CD8-positive, alpha-beta memory T cell (primary cell): ENCODE measurements at regions not wholly inside any gene's neighbourhood (a gene's known extent, or its start where the extent isn't known, plus 50 kb on each side); places are given as distances from the start of the nearest gene placed in this dataset.

Experiments used
- CTCF ChIA-PET: fragments of 350-600 bp; sonication (Branson Sonifier 250); formaldehyde crosslinking; loops from one replicate; lab custom pipeline; 2021; ENCODE audit warnings: antibody characterized with exemption; lab: Charles Lee
- POLR2A ChIA-PET: fragments of 350-600 bp; sonication (Branson Sonifier 250); formaldehyde crosslinking; loops from one replicate; lab custom pipeline; 2021; ENCODE audit warnings: antibody characterized with exemption; lab: Charles Lee
- DNase-seq, 5 donors: peaks; one replicate each; pipeline versions ENCODE4 v3.0.0 to v3.0.0-alpha.2; 2020 to 2022; ENCODE audit warnings: mixed read lengths in 1 of 5
- H3K27ac ChIP-seq: one replicate; pipeline ENCODE4 v1.7.0; 2013; ENCODE audit warnings: low read depth, mild to moderate bottlenecking, low read length, moderate library complexity
- H3K27me3 ChIP-seq: 2 replicates; pipeline ENCODE4 v1.7.0; 2013; ENCODE audit warnings: low read length, mild to moderate bottlenecking; ENCODE audit not compliant: insufficient read depth, poor library complexity, severe bottlenecking
- H3K36me3 ChIP-seq: 2 replicates; pipeline ENCODE4 v1.7.0; 2013; ENCODE audit warnings: mild to moderate bottlenecking, low read length, moderate library complexity; ENCODE audit not compliant: insufficient read depth
- H3K4me1 ChIP-seq: 2 replicates; pipeline ENCODE4 v1.7.0; 2013; ENCODE audit warnings: mild to moderate bottlenecking, low read length, moderate library complexity; ENCODE audit not compliant: insufficient read depth
- H3K4me3 ChIP-seq: 2 replicates; pipeline ENCODE4 v1.7.0; 2013; ENCODE audit warnings: mild to moderate bottlenecking, low read length
- H3K9me3 ChIP-seq: 2 replicates; pipeline ENCODE4 v1.7.0; 2013; ENCODE audit warnings: mild to moderate bottlenecking, low read length
- H3K27ac Mint-ChIP-seq, 8 donors: one replicate each; pipeline ENCODE4 v1.8.0; 2020 to 2021; ENCODE audit warnings: mixed read lengths in 8 of 8, mild to moderate bottlenecking in 6 of 8, inconsistent platforms in 3 of 8, moderate library complexity in 3 of 8
- H3K27me3 Mint-ChIP-seq, 2 donors: one replicate each; pipeline ENCODE4 v1.8.0; 2020 to 2021; ENCODE audit warnings: mixed read lengths in 2 of 2, mild to moderate bottlenecking in 1 of 2, moderate library complexity in 1 of 2
- H3K36me3 Mint-ChIP-seq, 3 donors: one replicate each; pipeline ENCODE4 v1.8.0; 2020 to 2021; ENCODE audit warnings: mixed read lengths in 3 of 3, inconsistent platforms in 1 of 3, mild to moderate bottlenecking in 1 of 3
- H3K4me1 Mint-ChIP-seq, 3 donors: one replicate each; pipeline ENCODE4 v1.8.0; 2020 to 2021; ENCODE audit warnings: mixed read lengths in 3 of 3, inconsistent platforms in 1 of 3, mild to moderate bottlenecking in 1 of 3
- H3K4me3 Mint-ChIP-seq, 7 donors: one replicate each; pipeline ENCODE4 v1.8.0; 2020 to 2021; ENCODE audit warnings: mixed read lengths in 7 of 7, mild to moderate bottlenecking in 6 of 7, moderate library complexity in 4 of 7, inconsistent platforms in 2 of 7
- H3K9me3 Mint-ChIP-seq, 5 donors: one replicate each; pipeline ENCODE4 v1.8.0; 2020 to 2022; ENCODE audit warnings: mixed read lengths in 5 of 5, mild to moderate bottlenecking in 3 of 5, moderate library complexity in 2 of 5, inconsistent platforms in 1 of 5

DNA sequence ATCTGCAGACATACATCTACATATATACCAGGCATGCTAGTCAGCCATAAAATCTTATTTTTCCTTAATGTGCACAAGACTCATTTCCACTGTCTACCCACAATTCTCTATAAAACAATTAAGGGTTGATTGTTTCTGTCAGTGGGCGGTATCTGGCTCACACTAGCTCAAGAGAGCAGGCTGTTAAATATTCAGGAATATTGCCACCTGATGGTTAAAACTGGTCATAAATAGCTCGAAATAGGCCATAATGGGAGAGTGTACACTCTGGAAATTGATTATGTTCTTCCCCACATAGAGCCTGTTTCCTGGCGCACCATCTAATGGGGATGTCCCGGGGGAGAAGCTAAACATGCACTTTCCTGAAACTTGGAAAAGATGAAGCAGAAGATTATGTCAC is 620.6 kb upstream of the ANKRD30A start:
- CTCF ChIA-PET: no interaction called here
- no peaks in the 10 kb centered on the region for H3K4me1 ChIP-seq
- POLR2A ChIA-PET: no interaction called here
- Mint-ChIP-seq H3K4me3 (no peak overlapping the region), H3K36me3 (peaks cover 0 to 4% (median 0%) of the 10 kb centered on the region in 3 donors), H3K4me1 (no peaks in the 10 kb centered on the region), H3K27ac (no peak overlapping the region), H3K27me3 (no peaks in the 10 kb centered on the region), H3K9me3 (peaks cover 0 to 11% (median 7%) of the 10 kb centered on the region in 5 donors)
- no peak for DNase-seq
- no peaks in the 10 kb centered on the region for H3K36me3 ChIP-seq
- H3K4me3 ChIP-seq: no peak overlapping the region
- H3K27me3 ChIP-seq: no peaks in the 10 kb centered on the region
- H3K9me3 ChIP-seq: no peaks in the 10 kb centered on the region
- no peak overlapping the region for H3K27ac ChIP-seq

DNA sequence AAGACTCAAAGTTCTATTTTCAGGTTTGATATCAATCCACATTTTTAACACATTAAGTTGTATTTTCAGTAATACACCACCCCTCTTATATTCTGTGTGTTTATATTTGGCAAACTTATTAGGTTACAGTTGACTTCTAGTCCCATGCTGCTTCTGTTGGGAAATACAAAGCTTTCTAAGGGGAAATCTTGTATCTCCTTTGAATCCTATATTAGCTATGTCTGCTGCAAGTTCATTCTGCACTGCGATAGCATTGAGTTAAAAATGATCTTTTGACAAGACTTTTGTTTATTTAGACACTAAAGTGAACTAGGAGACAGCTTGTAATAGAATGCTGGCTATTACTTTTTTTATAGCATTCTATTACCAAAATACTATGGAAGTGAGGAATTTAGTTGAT is 625.1 kb upstream of the ANKRD30A start:
- peaks cover 5 to 13% (median 7%) of the 10 kb centered on the region in 5 donors for H3K9me3 Mint-ChIP-seq
- no peaks in the 10 kb centered on the region for H3K4me1 Mint-ChIP-seq
- H3K36me3 Mint-ChIP-seq: peaks cover 0 to 4% (median 0%) of the 10 kb centered on the region in 3 donors
- Histone ChIP-seq H3K9me3 (no peaks in the 10 kb centered on the region), H3K27me3 (no peaks in the 10 kb centered on the region), H3K4me3 (no peak overlapping the region), H3K36me3 (no peaks in the 10 kb centered on the region), H3K4me1 (no peaks in the 10 kb centered on the region), H3K27ac (no peak overlapping the region)
- H3K27me3 Mint-ChIP-seq: no peaks in the 10 kb centered on the region
- no peak for DNase-seq
- H3K27ac Mint-ChIP-seq: no peak overlapping the region
- ChIA-PET POLR2A (no interaction called here), CTCF (interaction anchor here (1.2 kb wide), 1 partner anchor 17 kb away, joined by 3 read pairs; no protein-coding TSS in a partner anchor)
- no peak overlapping the region for H3K4me3 Mint-ChIP-seq

DNA sequence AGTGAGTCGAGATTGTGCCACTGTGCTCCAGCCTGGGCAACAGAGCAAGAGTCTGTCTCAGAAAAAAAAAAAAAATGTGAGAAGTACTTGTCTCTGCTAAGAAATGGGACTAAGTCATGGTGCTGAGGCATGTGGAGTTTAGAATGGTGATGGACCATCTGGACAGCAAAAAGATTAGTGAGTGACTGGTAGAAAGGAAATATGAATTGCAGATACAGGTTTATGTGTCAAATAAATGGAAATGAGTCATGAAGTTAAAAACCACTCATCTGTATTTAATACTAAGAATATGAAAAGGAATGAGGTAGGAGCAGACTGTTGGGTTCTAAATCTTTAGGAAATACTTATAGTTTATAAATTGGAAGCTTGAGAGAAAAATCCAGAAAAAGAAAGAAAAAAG is 625.7 kb upstream of the ANKRD30A start:
- Histone ChIP-seq H3K36me3 (no peaks in the 10 kb centered on the region), H3K4me1 (no peaks in the 10 kb centered on the region), H3K4me3 (no peak overlapping the region), H3K27ac (no peak overlapping the region), H3K27me3 (no peaks in the 10 kb centered on the region), H3K9me3 (no peaks in the 10 kb centered on the region)
- no peak overlapping the region for H3K4me3 Mint-ChIP-seq
- CTCF ChIA-PET: interaction anchor here (1.2 kb wide), 1 partner anchor 17 kb away, joined by 3 read pairs; no protein-coding TSS in a partner anchor
- H3K36me3 Mint-ChIP-seq: peaks cover 0 to 4% (median 0%) of the 10 kb centered on the region in 3 donors
- no peak overlapping the region for H3K27ac Mint-ChIP-seq
- H3K9me3 Mint-ChIP-seq: peaks cover 6 to 17% (median 9%) of the 10 kb centered on the region in 5 donors
- DNase-seq: no peak
- H3K4me1 Mint-ChIP-seq: no peaks in the 10 kb centered on the region
- H3K27me3 Mint-ChIP-seq: no peaks in the 10 kb centered on the region
- POLR2A ChIA-PET: no interaction called here

GRCh38 chr10:36496758-36497157 is 628.6 kb upstream of the ANKRD30A start:
- no peak overlapping the region for H3K4me3 Mint-ChIP-seq
- POLR2A ChIA-PET: no interaction called here
- H3K27me3 Mint-ChIP-seq: no peaks in the 10 kb centered on the region
- H3K27ac Mint-ChIP-seq: no peak overlapping the region
- no peaks in the 10 kb centered on the region for H3K9me3 ChIP-seq
- H3K4me1 ChIP-seq: no peaks in the 10 kb centered on the region
- no peak for DNase-seq
- H3K4me3 ChIP-seq: no peak overlapping the region
- no peaks in the 10 kb centered on the region for H3K36me3 ChIP-seq
- CTCF ChIA-PET: no interaction called here
- no peaks in the 10 kb centered on the region for H3K27me3 ChIP-seq
- H3K4me1 Mint-ChIP-seq: no peaks in the 10 kb centered on the region
- H3K9me3 Mint-ChIP-seq: peaks cover 4 to 18% (median 13%) of the 10 kb centered on the region in 5 donors
- peaks cover 0 to under 1% (median 0%) of the 10 kb centered on the region in 3 donors for H3K36me3 Mint-ChIP-seq
- no peak overlapping the region for H3K27ac ChIP-seq

- no peaks in the 10 kb centered on the region for H3K36me3 Mint-ChIP-seq
- no peak overlapping the region for H3K27ac Mint-ChIP-seq
- H3K4me3 ChIP-seq: no peak overlapping the region
- H3K9me3 Mint-ChIP-seq: peaks cover 2 to 22% (median 4%) of the 10 kb centered on the region in 5 donors
- no peaks in the 10 kb centered on the region for H3K4me1 Mint-ChIP-seq
- no peaks in the 10 kb centered on the region for H3K9me3 ChIP-seq
- H3K4me1 ChIP-seq: no peaks in the 10 kb centered on the region
- H3K36me3 ChIP-seq: no peaks in the 10 kb centered on the region
- H3K27me3 Mint-ChIP-seq: no peaks in the 10 kb centered on the region
- no peak for DNase-seq
- H3K4me3 Mint-ChIP-seq: no peak overlapping the region
- CTCF ChIA-PET: no interaction called here
- POLR2A ChIA-PET: no interaction called here
- H3K27ac ChIP-seq: no peak overlapping the region
- no peaks in the 10 kb centered on the region for H3K27me3 ChIP-seq
These were observed 631.0 kb upstream of the ANKRD30A start for GRCh38 chr10:36494371-36494770.

DNA sequence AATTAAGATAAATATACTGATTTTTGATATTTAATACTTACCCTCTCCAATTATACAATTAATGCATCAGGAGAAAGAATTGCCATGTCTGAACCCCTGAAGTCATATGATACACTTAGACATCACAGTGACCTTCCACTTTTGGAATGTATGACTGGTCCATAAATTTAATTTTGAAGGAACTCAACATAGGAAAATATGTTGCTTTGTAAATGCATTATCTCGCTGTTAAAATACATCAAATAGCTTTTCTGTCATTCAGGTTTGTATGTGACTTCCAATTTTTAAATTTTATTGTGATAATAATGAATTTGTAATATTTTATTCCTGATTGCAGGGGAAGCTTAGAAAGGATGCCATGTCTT is 631.9 kb upstream of the ANKRD30A start:
- H3K9me3 Mint-ChIP-seq: peaks cover 2 to 28% (median 4%) of the 10 kb centered on the region in 5 donors
- POLR2A ChIA-PET: no interaction called here
- H3K27ac Mint-ChIP-seq: no peak overlapping the region
- Histone ChIP-seq H3K27ac (no peak overlapping the region), H3K9me3 (no peaks in the 10 kb centered on the region), H3K4me3 (no peak overlapping the region), H3K36me3 (no peaks in the 10 kb centered on the region), H3K4me1 (no peaks in the 10 kb centered on the region), H3K27me3 (no peaks in the 10 kb centered on the region)
- no peak overlapping the region for H3K4me3 Mint-ChIP-seq
- H3K36me3 Mint-ChIP-seq: no peaks in the 10 kb centered on the region
- CTCF ChIA-PET: interaction anchor here (0.9 kb wide), 1 partner anchor 438 kb away, joined by 3 read pairs; no protein-coding TSS in a partner anchor
- DNase-seq: no peak
- no peaks in the 10 kb centered on the region for H3K27me3 Mint-ChIP-seq
- H3K4me1 Mint-ChIP-seq: no peaks in the 10 kb centered on the region

DNA sequence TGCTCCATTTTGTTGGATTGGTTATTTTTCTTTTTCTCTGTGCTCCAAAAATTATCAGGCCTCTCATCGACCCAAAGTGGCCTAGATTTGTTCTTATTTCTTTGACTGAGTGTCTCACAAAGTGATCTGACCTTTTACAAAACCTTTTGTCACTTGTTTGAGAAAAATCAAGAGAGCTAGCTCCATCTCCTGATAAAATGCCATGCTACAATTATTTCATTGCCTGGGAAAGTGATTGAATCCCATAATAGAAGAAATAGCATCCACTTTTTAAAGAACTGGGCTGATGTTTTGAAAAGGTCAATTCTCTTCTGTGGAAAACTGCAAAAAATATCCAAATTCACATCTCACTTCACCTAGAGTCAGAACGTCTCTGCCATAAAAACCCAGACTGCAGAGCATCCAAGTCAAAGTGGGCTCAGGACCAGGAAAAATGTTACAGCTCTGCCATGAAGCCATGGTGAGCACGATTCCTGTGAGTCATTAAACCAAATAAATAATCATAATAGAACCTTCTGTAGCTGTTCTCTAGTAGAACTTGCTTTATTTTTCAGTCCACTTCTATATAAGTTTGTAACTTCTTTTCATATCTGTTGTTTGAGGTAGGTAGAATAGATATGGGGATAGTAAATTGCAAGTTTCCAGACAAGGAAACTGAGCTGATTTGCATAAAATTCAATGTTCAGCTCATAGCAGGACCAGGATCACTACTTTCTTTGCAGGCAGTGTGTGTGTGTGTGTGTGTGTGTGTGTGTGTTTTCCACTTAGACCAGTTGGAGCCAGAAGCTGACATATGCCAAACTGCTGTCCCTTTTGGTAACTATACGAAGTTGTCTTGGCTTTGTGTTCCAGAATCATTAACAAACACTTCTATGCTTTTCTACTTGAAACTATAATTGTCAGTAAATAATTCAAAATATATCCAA is 632.5 kb upstream of the ANKRD30A start:
- no peaks in the 10 kb centered on the region for H3K36me3 Mint-ChIP-seq
- H3K27me3 Mint-ChIP-seq: no peaks in the 10 kb centered on the region
- H3K9me3 ChIP-seq: no peaks in the 10 kb centered on the region
- H3K36me3 ChIP-seq: no peaks in the 10 kb centered on the region
- no peak overlapping the region for H3K27ac ChIP-seq
- H3K4me1 ChIP-seq: no peaks in the 10 kb centered on the region
- DNase-seq: no peak
- H3K4me3 Mint-ChIP-seq: no peak overlapping the region
- H3K9me3 Mint-ChIP-seq: peaks cover 3 to 28% (median 4%) of the 10 kb centered on the region in 5 donors
- no peaks in the 10 kb centered on the region for H3K27me3 ChIP-seq
- no peaks in the 10 kb centered on the region for H3K4me1 Mint-ChIP-seq
- ChIA-PET CTCF (interaction anchor here (0.9 kb wide), 1 partner anchor 438 kb away, joined by 3 read pairs; no protein-coding TSS in a partner anchor), POLR2A (no interaction called here)
- H3K4me3 ChIP-seq: no peak overlapping the region
- no peak overlapping the region for H3K27ac Mint-ChIP-seq

DNA sequence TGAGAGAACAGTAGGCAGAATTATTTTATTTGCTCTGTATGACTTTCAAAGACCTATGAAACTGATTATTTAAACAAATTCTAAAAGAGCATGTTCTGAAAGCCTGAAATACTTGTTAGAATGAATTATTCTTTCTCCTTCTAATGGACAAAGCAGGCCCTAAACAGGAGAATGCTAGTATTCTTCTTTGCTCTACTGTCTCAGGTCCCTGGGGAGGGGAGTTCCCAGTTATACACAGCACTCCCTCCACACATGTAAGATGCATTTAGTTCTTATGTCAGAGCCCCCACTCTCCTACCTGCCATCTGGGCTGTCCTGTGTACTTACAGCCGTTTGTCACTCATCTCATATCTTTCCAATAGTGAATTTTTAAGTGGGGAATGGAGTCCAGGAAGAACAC is 633.5 kb upstream of the ANKRD30A start:
- Mint-ChIP-seq H3K4me3 (no peak overlapping the region), H3K36me3 (no peaks in the 10 kb centered on the region), H3K4me1 (no peaks in the 10 kb centered on the region), H3K27ac (no peak overlapping the region), H3K27me3 (no peaks in the 10 kb centered on the region), H3K9me3 (peaks cover 2 to 28% (median 5%) of the 10 kb centered on the region in 5 donors)
- H3K4me3 ChIP-seq: no peak overlapping the region
- ChIA-PET CTCF (no interaction called here), POLR2A (no interaction called here)
- H3K36me3 ChIP-seq: no peaks in the 10 kb centered on the region
- DNase-seq: no peak
- H3K27ac ChIP-seq: no peak overlapping the region
- H3K27me3 ChIP-seq: no peaks in the 10 kb centered on the region
- H3K4me1 ChIP-seq: no peaks in the 10 kb centered on the region
- H3K9me3 ChIP-seq: no peaks in the 10 kb centered on the region
